ENCODE measurements at regions not wholly inside any gene's neighbourhood (a gene's known extent, or its start where the extent isn't known, plus 50 kb on each side); places are given as distances from the start of the nearest gene placed in this dataset.

GRCh38 chr17:71572343-71572742 lies 548.5 kb upstream of the SOX9 start:
- Mint-ChIP-seq H3K9me3 (0 out of 3 replicates have a peak, but pooled peaks cover 2% of the 10 kb centered on the region), H3K4me3 (no peak overlapping the region), H3K36me3 (ENCODE audit: low read depth) (peaks cover 3% of the 10 kb centered on the region; the same call in 1 of the 3 replicates), H3K27me3 (ENCODE audit: insufficient read depth, low read depth, poor library complexity) (no peaks in the 10 kb centered on the region), H3K27ac (no peak overlapping the region), H3K4me1 (no peaks in the 10 kb centered on the region)
- Histone ChIP-seq H3K9me2 (ENCODE audit: insufficient read depth) (no peaks in the 10 kb centered on the region), H3K4me3 (no peak overlapping the region), H3K36me3 (ENCODE audit: insufficient read depth) (no peaks in the 10 kb centered on the region), H3F3A (replicated peaks; ENCODE audit: low read depth) (no peaks in the 10 kb centered on the region), H3K4me1 (ENCODE audit: insufficient read depth) (no peaks in the 10 kb centered on the region), H2AFZ (no peak overlapping the region), H3K27ac (ENCODE audit: low read depth) (no peak overlapping the region), H4K20me1 (replicated peaks; ENCODE audit: insufficient read depth) (no peaks in the 10 kb centered on the region), H3K79me2 (replicated peaks; ENCODE audit: insufficient read depth) (no peaks in the 10 kb centered on the region), H3K27me3 (ENCODE audit: insufficient read depth) (no peaks in the 10 kb centered on the region), H3K4me2 (no peak overlapping the region)
- TF ChIP-seq EZH2 (IDR thresholded peaks at IDR 0.05; ENCODE audit: low read depth, unreplicated experiment) (no peak), JUNB (IDR thresholded peaks at IDR 0.05; ENCODE audit: unreplicated experiment) (no peak), REST (IDR thresholded peaks at IDR 0.05; ENCODE audit: unreplicated experiment) (no peak), CTCF (conservative IDR thresholded peaks at IDR 0.05; ENCODE audit: low read depth in 2 of 2) (no peak), STAT1 (IDR thresholded peaks at IDR 0.05; ENCODE audit: unreplicated experiment) (no peak), ZNF331 (CRISPR knock-in tag; IDR thresholded peaks at IDR 0.05; ENCODE audit: low read depth) (no peak), POLR2AphosphoS5 (IDR thresholded peaks at IDR 0.05; ENCODE audit: low read depth) (no peak), ETS1 (IDR thresholded peaks at IDR 0.05) (no peak), EZH2phosphoT487 (IDR thresholded peaks at IDR 0.05; ENCODE audit: unreplicated experiment) (no peak), ZNF462 (CRISPR knock-in tag; IDR thresholded peaks at IDR 0.05) (no peak), NANOG (IDR thresholded peaks at IDR 0.05; ENCODE audit: borderline replicate concordance) (no peak), ZNF114 (CRISPR knock-in tag; IDR thresholded peaks at IDR 0.05) (no peak), CREB1 (CRISPR knock-in tag; IDR thresholded peaks at IDR 0.05; ENCODE audit: low read depth) (no peak)
- DNase-seq (ENCODE audit: low spot score), result no peak
- ATAC-seq, result no peak

Data from GM23338 (cell line).